DND-41 (cell line): ENCODE measurements at regions not wholly inside any gene's neighbourhood (a gene's known extent, or its start where the extent isn't known, plus 50 kb on each side); places are given as distances from the start of the nearest gene placed in this dataset.

ENCODE experiments used
- ATAC-seq: fragments of 200-7000 bp; cut with Tn5 transposase; 3 replicates; pipeline ENCODE4 v1.9.1; 2021; ENCODE audit warnings: low read depth; ENCODE audit not compliant: insufficient read depth
- DNase-seq: peaks from one replicate; pipeline ENCODE4 v3.0.0-alpha.2; 2020
- H2AFZ ChIP-seq: 2 replicates; pipeline ENCODE4 v1.6.0; 2012; ENCODE audit warnings: low read depth, low read length
- H3K27ac ChIP-seq: 2 replicates; pipeline ENCODE4 v1.5.1; 2012; ENCODE audit warnings: low read length, inconsistent platforms
- H3K27me3 ChIP-seq: fragments of 200-600 bp; sonication (generic); 2 replicates; pipeline ENCODE4 v1.6.0; 2012; ENCODE audit warnings: low read length, mild to moderate bottlenecking, inconsistent platforms; ENCODE audit not compliant: insufficient read depth, poor library complexity
- H3K36me3 ChIP-seq: 2 replicates; pipeline ENCODE4 v1.5.1; 2012; ENCODE audit warnings: low read length, inconsistent platforms; ENCODE audit not compliant: insufficient read depth
- H3K4me1 ChIP-seq: 2 replicates; pipeline ENCODE4 v1.5.1; 2012; ENCODE audit warnings: mild to moderate bottlenecking, low read length; ENCODE audit not compliant: insufficient read depth
- H3K4me2 ChIP-seq: 2 replicates; pipeline ENCODE4 v1.6.0; 2012; ENCODE audit warnings: mild to moderate bottlenecking, moderate library complexity, low read length, inconsistent platforms; ENCODE audit not compliant: insufficient read depth
- H3K4me3 ChIP-seq, 2 experiments: fragments of 200-600 bp in 1 of 2; shearing (Covaris generic) in 1 of 2; 2 replicates each; pipeline ENCODE4 v1.5.1; 2012 to 2016; ENCODE audit warnings: inconsistent platforms in 2 of 2, low read length in 2 of 2, mild to moderate bottlenecking in 2 of 2, low read depth in 1 of 2, moderate library complexity in 1 of 2
- H3K79me2 ChIP-seq: 2 replicates; pipeline ENCODE4 v1.6.0; 2012; ENCODE audit warnings: low read length, inconsistent platforms; ENCODE audit not compliant: insufficient read depth
- H3K9ac ChIP-seq: 2 replicates; pipeline ENCODE4 v1.6.0; 2012; ENCODE audit warnings: low read depth, mild to moderate bottlenecking, inconsistent platforms, low read length, moderate library complexity
- H3K9me3 ChIP-seq: 2 replicates; pipeline ENCODE4 v1.5.1; 2012; ENCODE audit warnings: low read length, moderate library complexity, mild to moderate bottlenecking, inconsistent platforms; ENCODE audit not compliant: insufficient read depth, severe bottlenecking
- H4K20me1 ChIP-seq: 2 replicates; pipeline ENCODE4 v1.6.0; 2012; ENCODE audit warnings: low read length; ENCODE audit not compliant: insufficient read depth
- EZH2 ChIP-seq: IDR thresholded peaks from 3 replicates; pipeline ENCODE4 v1.6.1; 2012; ENCODE audit warnings: borderline replicate concordance, low read depth, mild to moderate bottlenecking, moderate library complexity, low read length, inconsistent platforms; ENCODE audit not compliant: severe bottlenecking
- TF ChIP-seq, protein P1 (sequence below): IDR thresholded peaks from 2 replicates; pipeline ENCODE4 v1.5.1; 2012; ENCODE audit warnings: borderline replicate concordance, low read length, moderate library complexity, mild to moderate bottlenecking; ENCODE audit not compliant: poor library complexity, severe bottlenecking; ENCODE audit errors: extremely low read depth

DNA sequence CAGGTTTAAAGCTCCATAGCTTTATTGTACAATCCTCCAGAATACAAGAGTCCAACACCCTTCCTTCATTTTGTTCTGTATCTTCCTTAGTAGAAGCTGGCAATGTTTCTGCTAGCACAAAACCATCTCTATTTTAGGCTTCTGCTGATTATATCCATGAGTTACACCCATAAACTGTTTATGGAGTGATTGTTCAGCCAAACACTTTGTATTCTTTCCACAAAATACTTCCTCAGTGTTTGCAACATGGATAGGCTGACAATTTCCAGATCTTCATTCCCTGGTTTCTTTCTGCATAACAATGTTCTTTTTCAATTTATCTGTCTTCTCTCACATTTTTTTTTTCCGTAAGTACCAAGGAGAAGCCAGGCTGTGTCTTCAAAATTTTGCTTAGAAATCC, 839.9 kb upstream of the CDH8 start:
- Histone ChIP-seq H3K4me1 (no peaks in the 10 kb centered on the region), H3K4me2 (no peak overlapping the region), H3K9ac (no peak overlapping the region), H4K20me1 (no peaks in the 10 kb centered on the region), H3K36me3 (no peaks in the 10 kb centered on the region), H3K4me3 (no peak overlapping the region), H3K79me2 (no peaks in the 10 kb centered on the region), H3K9me3 (no peaks in the 10 kb centered on the region), H3K27me3 (no peaks in the 10 kb centered on the region), H3K27ac (no peak overlapping the region), H2AFZ (no peak overlapping the region)
- no peak for ATAC-seq
- TF ChIP-seq, protein P1, sequence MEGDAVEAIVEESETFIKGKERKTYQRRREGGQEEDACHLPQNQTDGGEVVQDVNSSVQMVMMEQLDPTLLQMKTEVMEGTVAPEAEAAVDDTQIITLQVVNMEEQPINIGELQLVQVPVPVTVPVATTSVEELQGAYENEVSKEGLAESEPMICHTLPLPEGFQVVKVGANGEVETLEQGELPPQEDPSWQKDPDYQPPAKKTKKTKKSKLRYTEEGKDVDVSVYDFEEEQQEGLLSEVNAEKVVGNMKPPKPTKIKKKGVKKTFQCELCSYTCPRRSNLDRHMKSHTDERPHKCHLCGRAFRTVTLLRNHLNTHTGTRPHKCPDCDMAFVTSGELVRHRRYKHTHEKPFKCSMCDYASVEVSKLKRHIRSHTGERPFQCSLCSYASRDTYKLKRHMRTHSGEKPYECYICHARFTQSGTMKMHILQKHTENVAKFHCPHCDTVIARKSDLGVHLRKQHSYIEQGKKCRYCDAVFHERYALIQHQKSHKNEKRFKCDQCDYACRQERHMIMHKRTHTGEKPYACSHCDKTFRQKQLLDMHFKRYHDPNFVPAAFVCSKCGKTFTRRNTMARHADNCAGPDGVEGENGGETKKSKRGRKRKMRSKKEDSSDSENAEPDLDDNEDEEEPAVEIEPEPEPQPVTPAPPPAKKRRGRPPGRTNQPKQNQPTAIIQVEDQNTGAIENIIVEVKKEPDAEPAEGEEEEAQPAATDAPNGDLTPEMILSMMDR, result no peak
- no peak for TF ChIP-seq EZH2
- DNase-seq, result no peak

DNA sequence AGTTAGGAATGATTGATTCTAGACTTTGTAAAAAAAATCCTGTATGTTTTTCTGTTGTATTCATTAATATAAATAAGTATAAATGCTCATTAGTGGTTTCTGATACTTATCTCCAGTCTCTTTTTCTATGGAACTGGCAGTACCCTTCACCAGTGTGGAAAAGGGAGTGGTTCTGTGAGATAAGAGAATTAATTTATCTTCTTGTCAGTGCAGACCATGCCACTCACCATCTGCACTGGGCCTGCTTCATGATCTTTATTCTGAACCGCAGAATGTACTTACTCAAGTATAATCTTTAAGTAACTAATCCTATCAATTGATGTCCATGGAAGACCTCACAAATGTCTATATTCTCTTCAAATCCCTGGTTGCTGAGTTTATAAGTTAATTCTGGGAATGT, 836.1 kb upstream of the CDH8 start:
- Histone ChIP-seq H3K4me1 (no peaks in the 10 kb centered on the region), H3K9me3 (no peaks in the 10 kb centered on the region), H3K27me3 (no peaks in the 10 kb centered on the region), H2AFZ (no peak overlapping the region), H3K9ac (no peak overlapping the region), H3K79me2 (no peaks in the 10 kb centered on the region), H4K20me1 (no peaks in the 10 kb centered on the region), H3K4me3 (no peak overlapping the region), H3K36me3 (no peaks in the 10 kb centered on the region), H3K27ac (no peak overlapping the region), H3K4me2 (no peak overlapping the region)
- ATAC-seq (no peak), DNase-seq (no peak)
- TF ChIP-seq EZH2, result no peak
- TF ChIP-seq, protein P1, result no peak

DNA sequence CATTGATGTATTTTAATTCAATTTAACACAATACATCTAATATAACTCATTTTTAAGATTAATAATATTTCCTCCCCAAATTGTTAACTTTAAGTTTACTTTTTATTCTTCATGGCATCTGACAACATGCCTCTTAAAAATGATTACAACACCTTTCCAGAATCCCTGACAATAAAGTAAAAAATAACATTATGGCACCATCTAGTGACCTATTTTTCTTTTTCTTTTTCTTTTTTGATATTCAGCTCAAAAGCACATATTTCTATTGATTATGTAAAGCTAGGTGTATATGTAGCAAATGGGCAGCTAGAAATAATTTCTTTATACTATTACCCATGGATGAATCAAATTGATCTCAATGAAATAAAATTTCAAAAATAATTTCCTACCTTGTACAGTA, 834.3 kb upstream of the CDH8 start:
- DNase-seq (no peak), ATAC-seq (no peak)
- Histone ChIP-seq H3K9ac (no peak overlapping the region), H3K27ac (no peak overlapping the region), H3K4me3 (no peak overlapping the region), H3K4me2 (no peak overlapping the region), H3K27me3 (no peaks in the 10 kb centered on the region), H3K4me1 (no peaks in the 10 kb centered on the region), H2AFZ (no peak overlapping the region), H3K79me2 (no peaks in the 10 kb centered on the region), H4K20me1 (no peaks in the 10 kb centered on the region), H3K9me3 (no peaks in the 10 kb centered on the region), H3K36me3 (no peaks in the 10 kb centered on the region)
- TF ChIP-seq EZH2, result no peak
- TF ChIP-seq, protein P1, result no peak

DNA sequence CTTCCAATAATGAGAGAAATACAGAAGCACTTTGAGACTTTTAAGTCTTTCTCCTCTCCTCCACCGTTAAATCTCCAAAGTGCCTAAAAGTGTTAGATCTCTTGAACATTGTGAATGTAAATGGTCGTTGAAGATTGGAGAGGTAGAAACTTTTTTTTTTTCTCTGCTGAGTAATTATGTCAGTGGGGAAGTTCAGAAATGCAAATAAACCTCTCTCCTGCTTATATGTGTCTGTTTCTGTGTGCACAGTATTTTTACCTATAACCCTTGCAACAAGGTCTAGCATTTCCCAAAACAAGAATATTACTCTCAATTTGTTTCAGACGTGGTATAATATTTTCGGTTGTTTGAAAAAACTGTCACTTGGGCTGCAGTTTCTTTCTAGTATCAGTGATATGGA, 833.6 kb upstream of the CDH8 start:
- Histone ChIP-seq H3K27me3 (no peaks in the 10 kb centered on the region), H3K36me3 (no peaks in the 10 kb centered on the region), H3K27ac (no peak overlapping the region), H4K20me1 (no peaks in the 10 kb centered on the region), H2AFZ (no peak overlapping the region), H3K4me3 (no peak overlapping the region), H3K79me2 (no peaks in the 10 kb centered on the region), H3K4me1 (no peaks in the 10 kb centered on the region), H3K4me2 (no peak overlapping the region), H3K9ac (no peak overlapping the region), H3K9me3 (no peaks in the 10 kb centered on the region)
- ATAC-seq, result no peak
- TF ChIP-seq, protein P1, result no peak
- no peak for TF ChIP-seq EZH2
- DNase-seq, result no peak
